Upper lobe of right lung (tissue), 1 donor: ENCODE measurements at regions not wholly inside any gene's neighbourhood (a gene's known extent, or its start where the extent isn't known, plus 50 kb on each side); places are given as distances from the start of the nearest gene placed in this dataset.
"Not testable (repeated sequence)": the region's sequence is repeated elsewhere in the genome, so short reads cannot be mapped to it uniquely, and the experiment has no call there.

ENCODE experiments used
- ATAC-seq: fragments of 200-7000 bp; cut with Tn5 transposase; one replicate; pipeline ENCODE4 v1.9.1; 2020; ENCODE audit warnings: mild to moderate bottlenecking, moderate library complexity
- DNase-seq: peaks from one replicate; pipeline ENCODE4 v3.0.0-alpha.2; 2020
- H3K27ac ChIP-seq: fragments of 200-600 bp; one replicate; pipeline ENCODE4 v1.8.0; 2022
- H3K27me3 ChIP-seq: fragments of 200-600 bp; one replicate; pipeline ENCODE4 v1.8.0; 2022; ENCODE audit warnings: mild to moderate bottlenecking
- H3K36me3 ChIP-seq: fragments of 200-600 bp; one replicate; pipeline ENCODE4 v1.8.0; 2022
- H3K4me1 ChIP-seq: fragments of 200-600 bp; one replicate; pipeline ENCODE4 v1.8.0; 2022
- H3K4me3 ChIP-seq: fragments of 200-600 bp; one replicate; pipeline ENCODE4 v1.8.0; 2022; ENCODE audit warnings: mild to moderate bottlenecking
- H3K9me3 ChIP-seq: fragments of 200-600 bp; one replicate; pipeline ENCODE4 v1.8.0; 2022
- intact Hi-C: fragments of 100-400 bp; cut with DNase I; formaldehyde crosslinking; loops from one replicate; pipeline ENCODE4 v1.11.0; 2022
- TF ChIP-seq, protein P1 (sequence below): fragments of 200-600 bp; IDR thresholded peaks from one replicate; pipeline ENCODE4 v1.8.0; 2022; ENCODE audit warnings: antibody characterized with exemption
- donor health status: DM: no; HTN: yes; CAD: no; lungs with severe emphysema.

DNA sequence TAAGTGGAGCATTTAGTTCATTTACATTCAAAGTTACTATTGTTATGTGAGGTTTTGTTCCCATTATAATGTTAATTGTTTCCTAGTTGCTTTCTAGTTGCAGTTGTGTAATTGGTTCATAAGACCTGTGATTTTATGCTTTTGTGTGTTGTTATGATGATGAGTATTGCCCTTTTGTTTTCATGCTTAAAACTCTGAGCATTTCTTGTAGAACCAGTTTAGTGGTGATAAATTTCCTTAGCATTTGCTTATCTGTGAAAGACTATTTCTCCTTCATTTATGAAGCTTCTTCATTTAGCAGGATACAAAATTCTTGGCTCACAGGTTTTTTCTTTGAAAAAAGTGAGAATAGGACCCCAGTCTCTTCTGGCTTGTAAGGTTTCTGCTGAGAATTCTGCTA lies 274.8 kb upstream of the SPAG17 start:
- ATAC-seq (no peak), DNase-seq (no peak)
- Histone ChIP-seq H3K4me3 (no peak overlapping the region), H3K9me3 (no peaks in the 10 kb centered on the region), H3K4me1 (no peaks in the 10 kb centered on the region), H3K36me3 (no peaks in the 10 kb centered on the region), H3K27ac (no peak overlapping the region), H3K27me3 (no peaks in the 10 kb centered on the region)
- TF ChIP-seq, protein P1, sequence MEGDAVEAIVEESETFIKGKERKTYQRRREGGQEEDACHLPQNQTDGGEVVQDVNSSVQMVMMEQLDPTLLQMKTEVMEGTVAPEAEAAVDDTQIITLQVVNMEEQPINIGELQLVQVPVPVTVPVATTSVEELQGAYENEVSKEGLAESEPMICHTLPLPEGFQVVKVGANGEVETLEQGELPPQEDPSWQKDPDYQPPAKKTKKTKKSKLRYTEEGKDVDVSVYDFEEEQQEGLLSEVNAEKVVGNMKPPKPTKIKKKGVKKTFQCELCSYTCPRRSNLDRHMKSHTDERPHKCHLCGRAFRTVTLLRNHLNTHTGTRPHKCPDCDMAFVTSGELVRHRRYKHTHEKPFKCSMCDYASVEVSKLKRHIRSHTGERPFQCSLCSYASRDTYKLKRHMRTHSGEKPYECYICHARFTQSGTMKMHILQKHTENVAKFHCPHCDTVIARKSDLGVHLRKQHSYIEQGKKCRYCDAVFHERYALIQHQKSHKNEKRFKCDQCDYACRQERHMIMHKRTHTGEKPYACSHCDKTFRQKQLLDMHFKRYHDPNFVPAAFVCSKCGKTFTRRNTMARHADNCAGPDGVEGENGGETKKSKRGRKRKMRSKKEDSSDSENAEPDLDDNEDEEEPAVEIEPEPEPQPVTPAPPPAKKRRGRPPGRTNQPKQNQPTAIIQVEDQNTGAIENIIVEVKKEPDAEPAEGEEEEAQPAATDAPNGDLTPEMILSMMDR: no peak
- intact Hi-C loops: no loop called here

DNA sequence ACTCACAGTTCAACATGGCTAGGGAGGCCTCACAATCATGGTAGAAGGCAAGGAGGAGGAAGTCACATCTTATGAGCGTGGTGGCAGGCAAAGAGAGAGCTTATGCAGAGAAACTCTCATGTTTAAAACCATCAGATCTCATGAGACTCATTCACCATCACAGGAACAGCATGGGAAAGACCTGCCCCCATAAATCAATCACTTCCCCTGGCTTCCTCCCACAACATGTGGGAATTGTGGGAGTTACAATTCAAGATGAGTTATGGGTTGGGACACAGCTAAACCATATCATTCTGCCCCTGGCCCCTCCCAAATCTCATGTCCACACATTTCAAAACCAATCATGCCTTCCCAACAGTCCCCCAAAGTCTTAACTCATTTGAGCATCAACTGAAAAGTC lies 268.8 kb upstream of the SPAG17 start:
- H3K36me3 ChIP-seq, H3K27me3 ChIP-seq, H3K27ac ChIP-seq, H3K4me1 ChIP-seq, H3K9me3 ChIP-seq, DNase-seq, ATAC-seq, intact Hi-C loops, H3K4me3 ChIP-seq: not testable (repeated sequence)

DNA sequence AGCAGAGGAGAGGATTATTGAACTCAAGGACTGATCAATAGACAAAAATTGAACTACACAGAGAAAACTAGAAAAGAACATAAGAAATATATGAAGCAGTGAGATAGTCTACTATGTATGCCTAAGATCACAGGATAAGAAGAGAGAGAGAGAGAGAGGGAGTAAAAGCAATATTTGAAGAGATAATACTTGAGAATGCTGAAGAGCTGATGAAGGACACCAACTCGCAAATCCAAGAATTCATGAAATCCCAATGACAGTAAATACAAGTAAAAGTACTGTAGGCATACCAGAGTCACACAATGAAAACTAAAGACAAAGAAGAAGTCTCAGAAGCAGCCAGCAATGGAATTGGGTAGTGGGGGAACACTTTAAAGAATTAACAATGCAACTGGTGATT lies 260.1 kb upstream of the SPAG17 start:
- Histone ChIP-seq H3K36me3 (no peaks in the 10 kb centered on the region), H3K4me1 (no peaks in the 10 kb centered on the region), H3K9me3 (no peaks in the 10 kb centered on the region), H3K4me3 (no peak overlapping the region), H3K27ac (no peak overlapping the region), H3K27me3 (no peaks in the 10 kb centered on the region)
- intact Hi-C loops: no loop called here
- ATAC-seq (no peak), DNase-seq (no peak)
- TF ChIP-seq, protein P1: no peak

DNA sequence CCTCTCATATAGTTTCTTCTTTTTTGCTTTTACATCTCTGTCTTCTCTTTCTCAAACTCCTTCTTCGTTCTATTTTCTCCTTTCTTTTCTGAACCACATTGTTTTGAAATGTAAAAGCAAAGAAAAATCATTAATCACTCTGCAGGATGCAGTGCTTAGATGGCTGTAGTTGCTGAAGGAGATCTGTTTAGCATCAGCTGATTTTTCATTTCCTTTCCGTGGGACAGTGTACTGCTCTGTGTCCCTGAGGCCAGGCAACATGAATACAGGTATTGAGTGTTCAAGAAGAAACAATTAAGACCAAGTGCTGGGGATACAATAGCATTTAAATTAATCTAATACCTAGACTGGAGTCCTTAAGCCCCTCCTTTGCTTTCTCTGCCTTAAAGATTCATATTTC lies 257.2 kb upstream of the SPAG17 start:
- Histone ChIP-seq H3K36me3 (no peaks in the 10 kb centered on the region), H3K4me3 (no peak overlapping the region), H3K27me3 (no peaks in the 10 kb centered on the region), H3K27ac (no peak overlapping the region), H3K9me3 (peaks cover 5% of the 10 kb centered on the region), H3K4me1 (no peaks in the 10 kb centered on the region)
- no peak for ATAC-seq
- intact Hi-C loops: no loop called here
- TF ChIP-seq, protein P1: no peak
- DNase-seq: no peak

DNA sequence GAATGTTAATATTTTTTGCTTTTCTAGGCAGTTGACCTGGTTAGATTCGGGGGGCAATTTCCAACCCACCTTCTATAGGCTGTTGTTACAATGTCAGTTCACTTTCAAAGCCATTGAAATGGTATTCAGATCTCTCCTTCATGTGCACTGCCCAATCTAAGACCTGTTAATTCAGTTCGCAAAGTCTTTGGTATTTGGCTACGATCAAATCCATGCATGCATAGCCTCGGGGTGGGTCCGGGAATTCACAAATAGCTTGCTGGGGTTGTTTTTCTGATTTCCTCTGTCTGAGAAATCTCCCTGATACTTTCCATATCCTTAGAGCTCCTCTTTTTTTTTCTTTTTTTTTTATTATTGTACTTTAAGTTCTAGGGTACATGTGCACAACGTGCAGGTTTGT lies 252.6 kb upstream of the SPAG17 start:
- Histone ChIP-seq H3K4me1 (no peaks in the 10 kb centered on the region), H3K36me3 (no peaks in the 10 kb centered on the region), H3K27me3 (no peaks in the 10 kb centered on the region), H3K9me3 (peaks cover 5% of the 10 kb centered on the region), H3K4me3 (no peak overlapping the region), H3K27ac (no peak overlapping the region)
- DNase-seq: no peak
- intact Hi-C loops: no loop called here
- TF ChIP-seq, protein P1: no peak
- no peak for ATAC-seq

DNA sequence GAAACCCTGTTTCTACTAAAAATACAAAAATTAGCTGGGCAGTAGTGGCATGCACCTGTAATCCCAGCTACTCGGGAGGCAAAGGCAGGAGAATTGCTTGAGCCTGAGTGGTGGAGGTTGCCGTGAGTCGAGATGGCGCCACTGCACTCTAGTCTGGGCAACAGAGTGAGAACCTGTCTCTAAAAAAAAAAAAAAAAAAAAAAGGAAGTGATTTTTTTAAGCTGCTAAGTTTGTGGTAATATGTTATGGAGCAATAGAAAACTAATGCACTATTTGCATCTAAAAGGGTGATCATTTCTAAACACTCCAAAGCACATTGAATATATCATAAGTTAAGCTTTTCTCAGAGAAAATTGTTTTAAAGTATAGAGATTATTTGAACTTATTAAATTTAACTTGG lies 244.8 kb upstream of the SPAG17 start:
- Histone ChIP-seq H3K9me3 (no peaks in the 10 kb centered on the region), H3K4me1 (no peaks in the 10 kb centered on the region), H3K27ac (no peak overlapping the region), H3K4me3 (no peak overlapping the region), H3K27me3 (no peaks in the 10 kb centered on the region), H3K36me3 (no peaks in the 10 kb centered on the region)
- TF ChIP-seq, protein P1: no peak
- intact Hi-C loops: no loop called here
- ATAC-seq: no peak
- no peak for DNase-seq
